Hematopoietic multipotent progenitor cell treated with erythropoietin and hydrocortisone succinate and interleukin-3 and kit ligand, for 8 days (in vitro differentiated cells): ENCODE measurements at regions not wholly inside any gene's neighbourhood (a gene's known extent, or its start where the extent isn't known, plus 50 kb on each side); places are given as distances from the start of the nearest gene placed in this dataset.
"Not testable (repeated sequence)": the region's sequence is repeated elsewhere in the genome, so short reads cannot be mapped to it uniquely, and the experiment has no call there.

Experiments
- DNase-seq: peaks from one replicate; pipeline ENCODE4 v3.0.0-alpha.2; 2015

DNA sequence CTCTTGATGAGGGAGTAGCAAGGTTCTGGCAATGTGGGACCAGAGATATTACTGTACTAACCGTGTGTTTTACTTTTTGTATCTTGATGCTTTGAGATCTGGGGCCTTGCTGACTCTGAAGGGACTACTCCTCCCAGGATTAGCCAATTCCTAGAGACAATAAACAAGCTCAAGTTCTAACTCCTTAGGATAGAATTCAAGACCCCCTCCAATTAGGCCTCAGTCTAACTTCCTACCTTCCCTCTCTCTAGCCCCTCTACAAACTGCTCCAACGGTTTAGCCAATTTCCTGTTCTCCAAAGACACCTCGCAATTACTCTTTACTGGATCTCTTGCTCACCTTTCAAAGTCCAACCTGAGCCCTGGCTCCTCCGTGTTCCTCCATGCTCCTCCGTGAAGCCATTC lies 158.7 kb upstream of the JARID2 start:
- DNase-seq, result peak; percentile 78

DNA sequence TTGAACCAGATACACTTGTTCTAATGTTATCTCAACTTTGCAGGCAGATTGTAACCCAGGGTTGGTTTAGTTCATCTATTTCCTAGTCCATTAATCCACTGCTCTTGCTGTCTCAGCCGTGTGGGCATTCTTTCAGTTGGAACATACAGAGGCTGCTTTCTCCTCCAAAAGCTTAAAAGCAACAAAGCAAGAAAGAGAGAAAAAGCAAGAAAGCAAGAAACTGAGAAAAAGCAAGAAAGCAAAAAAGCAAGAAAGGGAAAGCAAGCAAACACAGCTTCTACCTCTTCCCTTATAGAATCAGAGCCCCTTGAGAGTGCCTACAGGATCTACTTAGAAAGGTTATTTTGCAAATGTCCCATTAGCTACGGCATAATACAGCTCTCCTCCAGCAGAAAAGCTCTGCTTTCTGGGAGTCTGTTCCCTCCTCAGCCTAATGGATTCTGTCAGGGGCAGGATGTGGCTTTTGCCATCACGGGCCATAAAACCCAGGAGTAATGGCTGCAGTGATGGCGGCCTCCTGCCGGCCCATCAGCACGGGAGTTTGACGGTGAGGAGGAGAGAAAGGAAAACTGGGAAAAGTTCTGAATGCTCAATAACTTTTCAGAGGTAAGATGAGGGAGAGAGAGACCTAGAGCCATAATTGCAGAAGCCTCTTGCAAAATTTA lies 156.8 kb upstream of the JARID2 start:
- DNase-seq, result peak; percentile 97

DNA sequence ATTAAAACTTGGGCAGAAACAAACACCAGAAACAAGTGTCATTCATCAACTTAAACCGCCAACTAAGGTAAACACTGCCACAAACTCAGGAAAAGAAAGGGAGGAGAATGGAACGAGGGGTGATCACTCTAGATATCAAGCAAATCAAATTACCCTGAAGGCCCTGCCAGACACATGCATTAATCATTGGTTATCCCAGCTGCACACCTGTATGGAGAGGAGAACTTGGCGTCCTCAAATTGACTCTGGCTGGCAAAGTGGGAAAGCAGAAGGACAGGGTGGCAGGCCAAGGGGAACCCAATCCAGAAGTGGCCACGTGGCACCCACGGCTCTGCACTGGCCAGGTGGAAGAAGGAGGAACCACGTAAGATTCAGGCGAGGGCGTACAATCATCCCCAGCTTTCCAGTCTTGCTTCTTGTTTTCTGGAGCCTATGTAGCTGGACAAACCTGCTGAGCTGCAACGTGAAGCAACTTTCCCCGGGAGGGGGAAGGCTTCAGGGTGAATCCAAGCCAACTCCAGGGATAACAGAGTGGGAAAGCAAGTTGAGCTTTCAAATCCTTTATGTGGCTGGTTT lies 156.2 kb upstream of the JARID2 start:
- DNase-seq, result peak; percentile 75

DNA sequence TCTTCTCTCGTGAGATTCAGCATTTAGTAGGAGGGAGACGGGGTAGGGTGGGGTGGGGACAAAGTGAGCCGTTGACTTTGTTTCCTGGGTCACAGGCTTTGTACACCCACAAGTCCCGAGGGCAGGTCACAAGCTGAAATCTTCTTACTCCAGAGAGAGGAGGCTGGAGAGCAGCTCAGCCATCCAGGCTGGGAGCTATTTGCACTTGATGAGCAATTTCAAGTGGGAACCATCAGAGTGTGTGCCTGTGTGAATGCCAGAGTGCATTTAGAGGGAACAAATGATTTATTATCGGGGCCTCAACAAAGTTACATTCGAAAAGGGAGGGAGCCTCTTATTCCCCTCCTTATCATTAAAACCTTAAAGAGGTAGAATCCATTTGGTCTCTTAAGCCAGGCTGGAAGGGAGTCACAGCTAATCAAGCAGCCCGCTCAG lies 155.7 kb upstream of the JARID2 start:
- DNase-seq, result peak; percentile 92

DNA sequence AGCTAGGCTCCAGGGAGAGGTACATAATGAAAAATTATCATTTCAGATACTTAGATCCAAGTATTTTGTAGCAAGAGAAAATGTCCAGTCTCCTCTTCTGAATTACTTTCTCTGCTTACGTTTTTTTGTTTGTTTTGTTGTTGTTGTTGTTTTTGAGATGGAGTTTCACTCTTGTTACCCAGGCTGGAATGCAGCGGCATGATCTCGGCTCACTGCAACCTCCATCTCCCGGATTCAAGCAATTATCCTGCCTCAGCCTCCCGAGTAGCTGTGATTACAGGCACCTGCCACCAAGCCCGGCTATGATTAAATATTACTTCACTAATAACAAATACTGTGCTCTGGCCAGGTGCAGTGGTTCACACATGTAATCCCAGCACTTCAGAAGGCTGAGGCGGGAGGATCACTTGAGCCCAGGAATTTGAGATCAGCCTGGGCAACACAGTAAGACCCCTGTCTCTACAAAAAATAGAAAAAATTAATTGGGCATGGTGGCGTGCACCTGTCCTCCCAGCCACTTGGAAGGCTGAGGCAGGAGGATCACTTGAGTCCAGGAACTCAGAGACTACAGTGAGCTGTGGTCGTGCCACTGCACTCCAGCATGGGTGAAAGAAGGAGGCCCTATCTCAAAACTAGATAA lies 155.0 kb upstream of the JARID2 start:
- peak; percentile 45 for DNase-seq

DNA sequence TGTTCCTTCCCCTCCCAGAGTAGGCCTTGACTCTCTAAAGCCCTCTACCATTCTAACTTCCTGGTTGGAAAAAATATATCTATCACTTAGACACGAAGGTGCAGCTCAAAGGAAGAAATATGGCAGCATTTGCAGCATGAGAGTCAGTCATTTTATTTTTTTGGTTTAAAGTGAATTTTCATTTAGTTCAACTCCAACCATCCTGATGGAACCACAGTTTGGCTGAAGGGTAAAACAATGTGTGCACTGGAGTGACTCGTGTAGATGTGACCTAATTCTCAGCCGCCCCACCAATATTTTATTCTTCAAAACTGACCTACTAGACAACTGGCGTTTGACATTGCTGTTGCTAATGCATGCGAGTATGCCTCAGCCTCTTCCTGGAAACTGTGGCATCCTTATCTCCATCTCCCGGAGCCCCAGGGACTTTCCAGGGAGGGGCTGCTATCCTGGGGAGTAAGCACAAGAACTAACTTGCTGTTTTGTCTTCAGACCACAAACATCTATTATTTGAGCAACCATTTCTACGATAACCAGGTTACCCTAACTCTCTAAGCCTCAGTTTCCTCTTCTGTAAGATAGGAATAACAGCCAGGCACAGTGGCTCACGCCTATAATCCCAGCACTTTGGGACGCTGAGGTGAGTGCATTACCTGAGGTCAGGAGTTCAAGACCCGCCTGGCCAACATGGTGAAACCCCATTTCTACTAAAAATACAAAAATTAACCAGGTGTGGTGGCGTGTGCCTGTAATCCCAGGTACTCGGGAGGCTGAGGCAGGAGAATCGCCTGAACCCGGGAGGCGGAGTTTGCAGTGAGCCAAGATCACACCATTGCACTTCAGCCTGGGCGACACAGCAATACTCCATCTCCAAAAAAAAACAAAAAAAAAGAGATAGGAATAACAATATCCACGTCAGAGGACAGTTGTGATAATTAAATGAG lies 148.7 kb upstream of the JARID2 start:
- DNase-seq, result peak; percentile 97

DNA sequence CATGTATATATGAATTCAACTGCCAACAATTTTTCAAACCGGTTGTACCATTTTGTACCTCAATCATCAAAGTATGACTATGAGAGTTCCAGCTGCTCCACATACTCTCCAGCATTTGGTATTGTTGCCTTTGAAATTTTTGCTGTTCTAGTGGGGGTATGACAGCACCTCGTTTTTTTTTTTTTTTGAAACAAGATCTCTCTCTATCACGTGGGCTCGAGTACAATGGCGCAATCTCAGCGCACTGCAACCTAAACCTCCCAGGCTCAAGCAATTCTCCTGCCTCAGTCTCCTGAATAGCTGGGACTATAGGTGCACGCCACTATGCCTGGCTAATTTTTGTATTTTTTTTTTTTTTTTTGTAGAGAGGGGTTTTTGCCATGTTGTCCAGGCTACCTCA lies 144.7 kb upstream of the JARID2 start:
- no peak for DNase-seq

DNA sequence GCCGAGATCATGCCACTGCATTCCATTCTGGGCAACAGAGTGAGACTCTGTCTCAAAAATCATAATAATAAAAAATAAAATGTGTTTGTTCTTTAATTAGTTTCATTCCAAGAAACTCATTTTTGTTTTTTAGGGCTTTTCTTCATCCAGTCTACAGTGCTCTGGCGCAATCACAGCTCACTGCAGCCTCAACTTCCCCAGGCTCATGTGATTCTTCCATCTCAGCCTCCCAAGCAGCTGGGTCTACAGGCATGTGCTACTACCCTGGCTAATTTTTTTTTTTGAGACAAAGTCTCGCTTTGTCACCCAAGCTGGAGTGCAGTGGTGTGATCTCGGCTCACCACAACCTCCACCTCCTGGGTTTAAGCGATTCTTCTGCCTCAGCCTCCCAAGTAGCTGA lies 143.6 kb upstream of the JARID2 start:
- no peak for DNase-seq

DNA sequence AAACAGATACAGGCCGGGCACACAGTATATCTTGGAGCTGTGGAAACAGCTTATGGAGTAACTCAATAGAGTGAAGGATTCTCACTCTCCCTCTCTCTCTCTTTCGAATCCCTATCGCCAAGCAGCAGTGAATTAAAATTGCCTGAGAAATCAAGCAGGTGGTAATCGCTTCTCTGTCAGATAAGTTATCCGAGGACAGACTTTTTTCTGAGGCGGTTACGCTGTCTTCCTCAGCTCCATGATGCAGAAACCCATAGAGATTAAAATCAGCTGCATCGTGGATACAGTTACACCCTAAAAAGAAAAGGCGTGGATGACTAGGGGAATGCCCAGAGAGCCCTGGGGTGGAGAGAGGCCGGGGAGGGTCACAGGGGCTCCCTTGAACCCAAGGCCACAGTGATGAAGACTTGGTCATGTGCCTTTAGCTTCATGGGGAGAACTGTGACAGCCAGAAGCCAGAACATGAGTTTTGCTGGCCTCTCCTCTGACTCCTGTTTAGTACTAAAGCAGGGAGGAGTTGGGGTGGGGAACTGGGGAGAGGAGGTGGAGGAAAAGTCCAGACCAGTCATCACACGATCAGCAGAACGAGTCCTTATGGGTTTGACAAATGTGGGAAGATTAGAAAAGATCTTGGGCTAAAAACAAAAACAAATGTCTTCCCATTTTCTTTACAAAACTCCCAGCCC lies 138.8 kb upstream of the JARID2 start:
- peak; percentile 96 for DNase-seq

DNA sequence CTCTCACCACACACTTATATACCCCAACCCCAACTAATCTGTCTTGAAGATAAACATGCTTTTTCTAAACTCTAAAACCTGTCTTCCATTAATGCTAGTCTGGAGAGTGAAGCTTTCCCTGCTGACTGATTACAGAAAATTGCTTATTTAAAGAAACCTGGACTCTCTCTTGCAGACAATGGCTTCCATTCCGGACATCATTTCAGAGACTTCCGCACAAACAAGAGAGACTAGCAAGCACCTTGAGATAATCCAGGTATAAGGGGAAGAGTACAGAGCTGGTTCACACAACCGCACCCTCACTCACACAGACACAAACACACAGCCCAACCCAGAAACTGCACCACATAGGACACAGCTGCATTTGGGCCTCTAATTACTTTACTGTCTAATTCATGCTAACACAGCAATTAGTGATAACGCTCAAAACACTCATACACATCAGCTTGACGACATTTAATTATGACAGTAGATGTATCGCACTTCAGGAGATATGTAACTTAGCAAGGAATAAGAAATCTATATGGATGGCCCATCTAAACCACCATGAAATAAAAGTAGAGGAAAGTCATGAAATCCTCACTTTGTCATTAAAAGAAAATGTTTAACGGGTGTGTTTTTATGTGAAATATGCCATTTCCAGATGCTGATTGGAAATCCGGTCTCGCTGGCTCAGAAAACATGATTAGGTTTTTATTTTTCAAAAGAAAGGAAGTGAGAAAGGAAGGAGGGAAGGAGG lies 138.1 kb upstream of the JARID2 start:
- no peak for DNase-seq

DNA sequence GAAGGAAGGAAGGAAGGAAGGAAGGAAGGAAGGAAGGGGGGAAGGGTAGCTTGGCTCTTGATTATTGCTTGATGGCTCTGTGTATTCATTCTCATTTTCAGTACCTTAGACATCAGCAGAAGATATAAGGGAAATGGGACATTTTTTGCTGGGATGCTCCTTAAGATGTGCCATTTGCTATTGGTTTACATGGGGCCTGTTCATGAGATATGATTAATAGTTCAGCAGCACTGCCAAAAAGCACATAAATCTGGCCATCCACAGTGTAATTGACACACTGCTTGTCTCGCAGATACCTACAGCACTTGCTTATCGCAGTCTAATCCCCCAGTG lies 137.5 kb upstream of the JARID2 start:
- DNase-seq, result no peak

DNA sequence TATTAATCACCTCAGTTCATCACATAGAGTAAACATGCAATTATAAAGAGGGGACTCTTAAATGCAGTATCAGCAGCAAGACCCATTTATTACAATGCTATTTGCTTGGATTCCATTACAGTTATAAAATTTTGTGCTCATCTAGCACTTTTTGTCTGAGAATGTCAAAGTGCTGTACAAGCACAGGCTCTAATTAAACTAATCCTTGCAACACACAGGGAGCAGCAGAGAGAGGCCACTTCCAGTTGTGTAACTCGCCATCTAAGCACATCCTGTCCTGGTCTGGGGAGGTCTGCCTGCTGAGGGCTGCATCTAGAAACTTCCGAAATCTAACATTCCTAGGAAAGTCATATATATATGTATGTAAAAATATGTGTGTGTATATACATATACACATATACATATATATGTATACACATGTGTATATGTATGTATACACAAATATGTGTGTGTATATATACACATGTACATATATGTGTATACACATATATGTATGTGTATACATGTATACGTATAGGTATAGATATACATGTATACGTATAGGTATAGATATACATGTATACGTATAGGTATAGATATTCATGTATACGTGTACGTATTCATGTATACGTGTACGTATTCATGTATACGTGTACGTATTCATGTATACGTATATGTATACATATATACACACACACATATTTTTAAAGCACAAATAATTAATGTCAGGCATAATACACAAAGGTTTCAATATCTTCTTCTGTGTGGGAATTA lies 136.4 kb upstream of the JARID2 start:
- DNase-seq, result no peak

DNA sequence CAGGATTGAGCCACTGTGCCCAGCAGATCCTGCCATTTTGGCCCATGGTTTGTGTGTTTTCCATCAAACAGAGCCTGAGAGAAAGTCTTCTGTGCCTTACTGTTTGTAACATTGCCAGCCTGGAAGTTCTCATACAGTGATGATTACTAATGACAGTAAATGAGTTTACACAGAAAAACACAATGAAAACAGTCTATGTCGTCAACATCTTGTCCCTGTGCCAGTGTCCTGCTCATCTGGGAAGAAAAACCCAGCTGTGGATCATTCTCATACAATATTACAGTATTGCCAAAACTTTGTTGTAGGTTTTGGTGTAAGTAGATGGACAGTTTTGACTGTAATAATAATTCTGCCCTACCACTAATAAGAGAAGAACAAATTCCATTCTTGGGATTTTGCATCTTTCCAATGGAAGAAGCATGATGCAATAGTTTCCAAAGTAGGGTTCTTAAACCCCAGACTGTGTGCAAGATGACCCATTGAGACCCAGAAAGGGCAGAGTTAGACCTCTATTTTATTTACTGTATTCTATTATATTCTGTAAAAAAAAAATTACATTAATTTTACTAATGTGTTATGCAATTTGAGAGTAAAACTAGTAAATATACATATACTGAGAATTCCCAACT lies 135.0 kb upstream of the JARID2 start:
- DNase-seq, result no peak

DNA sequence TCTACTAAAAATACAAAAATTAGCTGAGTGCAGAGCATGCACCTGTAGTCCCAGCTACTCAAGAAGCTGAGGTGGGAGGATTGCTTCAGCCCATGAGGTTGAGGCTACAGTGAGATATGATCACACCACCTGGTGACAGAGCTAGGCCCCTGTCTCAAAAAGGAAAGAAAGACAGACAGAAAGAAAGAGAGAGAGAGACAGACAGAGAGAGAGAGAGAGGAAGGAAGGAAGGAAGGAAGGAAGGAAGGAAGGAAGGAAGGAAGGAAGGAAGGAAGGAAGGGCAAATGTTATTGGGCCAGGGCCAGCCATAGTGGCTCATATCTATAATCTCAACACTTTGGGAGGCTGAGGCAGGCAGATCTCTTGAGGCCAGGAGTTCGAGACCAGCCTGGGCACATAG lies 134.3 kb upstream of the JARID2 start:
- not testable (repeated sequence) for DNase-seq

DNA sequence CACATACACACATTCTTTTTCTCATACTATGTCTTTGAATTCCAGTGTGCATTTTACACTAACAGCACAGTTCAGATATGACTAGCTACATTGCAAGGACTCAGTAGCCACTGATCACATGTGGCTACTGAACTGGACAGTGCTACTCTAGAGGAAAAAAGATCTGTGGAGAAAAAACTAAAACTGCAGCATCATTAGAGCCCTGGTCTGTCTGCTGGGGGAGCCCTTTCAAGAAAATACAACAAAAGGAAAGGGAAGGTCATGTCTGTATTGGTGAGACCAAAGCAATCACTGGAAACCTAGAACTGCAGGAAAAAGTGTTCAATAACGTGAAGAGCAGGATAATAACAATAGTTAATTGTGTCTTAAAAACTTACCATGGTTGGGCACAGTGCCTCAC lies 132.3 kb upstream of the JARID2 start:
- no peak for DNase-seq

DNA sequence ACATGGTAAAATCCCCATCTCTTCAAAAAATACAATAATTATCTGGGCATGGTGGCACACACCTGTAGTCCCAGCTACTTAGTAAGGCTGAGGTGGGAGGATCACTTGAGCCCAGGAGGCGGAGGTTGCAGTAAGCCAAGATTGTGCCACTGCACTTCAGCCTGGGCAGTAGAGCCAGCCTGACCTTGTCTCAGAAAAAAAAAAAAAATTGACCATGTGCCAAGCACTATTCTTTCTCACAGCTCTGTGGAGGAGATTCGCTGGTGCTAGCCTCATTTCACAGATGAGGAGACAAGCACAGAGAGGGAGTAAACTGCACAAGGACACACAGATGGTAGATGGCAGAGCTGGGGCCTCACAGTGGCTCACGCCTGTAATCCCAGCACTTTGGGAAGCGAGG lies 131.8 kb upstream of the JARID2 start:
- DNase-seq, result no peak

DNA sequence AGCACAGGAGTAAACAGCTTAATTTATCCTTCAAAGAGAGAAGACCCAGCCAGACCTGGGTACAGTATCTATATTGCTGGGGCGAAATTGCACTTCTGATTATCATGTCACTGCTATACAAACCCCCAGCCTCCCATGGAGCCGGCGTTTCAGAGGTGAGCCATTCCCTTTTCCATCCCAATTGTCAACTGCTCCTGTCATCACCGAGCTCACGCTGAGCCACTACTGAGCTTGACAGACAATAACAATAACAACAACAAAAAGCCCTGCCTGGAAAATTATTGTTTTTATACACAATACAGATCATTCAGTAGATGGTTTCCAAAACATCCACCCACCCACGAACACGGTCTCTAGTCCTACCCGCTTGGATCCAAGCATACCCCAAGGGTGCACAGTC lies 129.0 kb upstream of the JARID2 start:
- DNase-seq, result no peak

DNA sequence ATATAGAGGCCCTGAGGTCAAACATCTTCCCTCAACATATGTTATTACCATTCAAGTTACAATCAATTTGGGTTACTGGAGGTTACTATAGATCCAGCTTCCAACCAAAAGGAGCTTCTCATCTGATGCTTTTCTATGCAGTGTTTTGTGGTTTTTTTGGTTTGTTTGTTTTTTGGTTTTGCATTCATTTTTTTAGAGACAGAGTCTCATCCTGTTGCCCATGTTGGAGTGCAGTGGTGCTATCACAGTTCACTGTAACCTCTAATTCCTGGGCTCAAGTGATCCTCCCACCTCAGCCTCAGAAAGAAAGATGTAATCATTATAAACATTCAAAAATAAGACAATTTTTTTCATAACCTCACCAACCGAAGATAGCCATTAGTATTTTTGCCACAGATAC lies 124.4 kb upstream of the JARID2 start:
- DNase-seq, result no peak

DNA sequence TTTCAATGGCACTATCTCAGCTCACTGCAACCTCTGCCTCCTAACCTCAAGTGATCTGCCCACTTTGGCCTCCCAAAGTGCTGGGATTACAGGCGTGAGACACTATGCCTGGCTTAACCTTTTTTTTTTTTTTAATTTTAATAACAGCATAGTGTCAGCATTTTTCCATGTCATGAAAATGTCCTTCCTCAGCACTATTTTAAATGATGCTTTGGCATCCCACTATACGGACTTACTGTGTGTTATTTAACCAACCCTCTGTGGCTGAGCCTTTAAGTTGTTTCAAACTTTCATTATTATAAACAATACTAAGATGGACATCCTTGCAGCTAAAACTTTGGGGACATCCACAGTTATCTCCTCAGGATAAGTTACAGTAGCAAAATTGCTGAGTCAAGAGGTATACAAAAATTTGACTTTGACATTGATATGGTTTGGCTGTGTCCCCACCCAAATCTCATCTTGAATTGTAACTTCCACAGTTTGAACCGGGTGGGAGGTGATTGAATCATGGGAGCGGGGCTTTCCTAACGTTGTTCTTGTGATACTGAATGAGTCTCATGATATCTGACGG lies 123.8 kb upstream of the JARID2 start:
- DNase-seq, result no peak

DNA sequence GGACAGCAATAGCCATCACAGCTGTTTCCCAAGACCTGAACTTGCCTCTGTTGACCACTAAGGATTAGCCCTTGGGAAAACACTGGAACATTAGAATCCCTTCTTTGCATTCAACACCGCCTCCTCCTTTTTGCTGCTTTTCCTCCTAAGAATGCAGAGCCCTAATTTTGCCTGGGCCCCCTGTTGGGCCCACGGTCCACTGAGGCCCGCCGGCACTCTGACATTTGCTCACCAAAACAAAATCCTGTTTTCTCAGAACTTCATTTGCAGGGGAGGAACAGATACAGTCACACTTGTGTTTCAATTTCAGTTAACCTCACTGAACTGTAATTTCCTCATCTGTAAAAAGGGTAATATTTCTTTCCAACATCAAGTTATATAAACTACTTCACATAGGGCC lies 116.0 kb upstream of the JARID2 start:
- DNase-seq, result no peak

DNA sequence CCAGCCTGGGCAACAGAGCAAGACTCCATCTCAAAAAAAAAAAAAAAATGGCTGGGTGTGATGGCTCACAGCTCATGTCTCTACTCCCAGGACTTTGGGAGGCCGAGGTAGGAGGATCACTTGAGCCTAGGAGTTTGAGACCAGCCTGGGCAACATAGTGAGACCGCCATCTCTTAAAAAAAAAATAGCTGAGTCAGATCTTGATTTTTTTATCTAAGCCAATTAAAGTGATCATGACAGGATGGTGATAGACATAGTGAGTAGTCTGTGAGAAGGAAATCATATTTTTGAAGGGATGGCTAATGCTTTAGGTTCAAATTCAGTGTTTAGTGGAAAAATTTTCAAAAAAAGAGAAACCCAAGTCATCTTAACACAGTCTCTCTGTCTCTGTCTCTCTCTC lies 114.6 kb upstream of the JARID2 start:
- DNase-seq, result no peak
